Activated CD4-positive, alpha-beta memory T cell treated with anti-CD3 and anti-CD28 coated beads for 36 hours (primary cell): ENCODE measurements at regions not wholly inside any gene's neighbourhood (a gene's known extent, or its start where the extent isn't known, plus 50 kb on each side); places are given as distances from the start of the nearest gene placed in this dataset.
"Not testable (repeated sequence)": the region's sequence is repeated elsewhere in the genome, so short reads cannot be mapped to it uniquely, and the experiment has no call there.

Experiments
- CTCF ChIA-PET: fragments of 350-600 bp; sonication (Branson Sonifier 250); formaldehyde crosslinking; loops from one replicate; lab custom pipeline; 2021; ENCODE audit warnings: antibody characterized with exemption, inconsistent platforms; lab: Charles Lee
- POLR2A ChIA-PET: fragments of 350-600 bp; sonication (Branson Sonifier 250); formaldehyde crosslinking; loops from one replicate; lab custom pipeline; 2021; ENCODE audit warnings: antibody characterized with exemption; lab: Charles Lee
- DNase-seq: peaks from one replicate; pipeline ENCODE4 v3.0.0-alpha.2; 2020
- H3K27ac Mint-ChIP-seq: one replicate; pipeline ENCODE4 v1.8.0; 2021; ENCODE audit warnings: mixed read lengths
- H3K27me3 Mint-ChIP-seq: one replicate; pipeline ENCODE4 v1.8.0; 2021; ENCODE audit warnings: mixed read lengths
- H3K36me3 Mint-ChIP-seq: one replicate; pipeline ENCODE4 v1.8.0; 2021; ENCODE audit warnings: mixed read lengths
- H3K4me1 Mint-ChIP-seq: one replicate; pipeline ENCODE4 v1.8.0; 2021; ENCODE audit warnings: low read depth, mixed read lengths
- H3K4me3 Mint-ChIP-seq: one replicate; pipeline ENCODE4 v1.8.0; 2021; ENCODE audit warnings: mild to moderate bottlenecking, mixed read lengths
- H3K9me3 Mint-ChIP-seq: one replicate; pipeline ENCODE4 v1.8.0; 2021; ENCODE audit warnings: mixed read lengths
- intact Hi-C: fragments of 100-400 bp; cut with micrococcal nuclease; formaldehyde crosslinking; loops from one replicate; pipeline ENCODE4 v1.15.1; 2023

- no peaks in the 10 kb centered on the region for H3K36me3 Mint-ChIP-seq
- ChIA-PET CTCF (no interaction called here), POLR2A (no interaction called here)
Observed at GRCh38 chr10:121371836-121372235, 226.4 kb downstream of the FGFR2 start.

GRCh38 chr10:121373411-121373810, 224.8 kb downstream of the FGFR2 start:
- no peak for DNase-seq
- Mint-ChIP-seq H3K4me1 (no peaks in the 10 kb centered on the region), H3K9me3 (no peaks in the 10 kb centered on the region), H3K4me3 (no peak overlapping the region), H3K27ac (no peak overlapping the region), H3K36me3 (no peaks in the 10 kb centered on the region), H3K27me3 (no peaks in the 10 kb centered on the region)
- POLR2A ChIA-PET, result no interaction called here
- intact Hi-C loops, result no loop called here
- CTCF ChIA-PET, result no interaction called here

More at GRCh38 chr10:121371836-121372235, 226.4 kb downstream of the FGFR2 start:
- no peaks in the 10 kb centered on the region for H3K9me3 Mint-ChIP-seq
- H3K4me1 Mint-ChIP-seq, result no peaks in the 10 kb centered on the region
- H3K27ac Mint-ChIP-seq, result no peak overlapping the region
- no peak for DNase-seq
- H3K4me3 Mint-ChIP-seq, result no peak overlapping the region
- intact Hi-C loops, result no loop called here
- no peaks in the 10 kb centered on the region for H3K27me3 Mint-ChIP-seq

- no peaks in the 10 kb centered on the region for H3K4me1 Mint-ChIP-seq
- H3K27ac Mint-ChIP-seq, result no peak overlapping the region
- ChIA-PET POLR2A (no interaction called here), CTCF (no interaction called here)
- intact Hi-C loops, result no loop called here
- H3K9me3 Mint-ChIP-seq, result no peaks in the 10 kb centered on the region
- no peak for DNase-seq
- no peaks in the 10 kb centered on the region for H3K36me3 Mint-ChIP-seq
- H3K4me3 Mint-ChIP-seq, result no peak overlapping the region
- no peaks in the 10 kb centered on the region for H3K27me3 Mint-ChIP-seq
Observed at GRCh38 chr10:121374121-121374520, 224.1 kb downstream of the FGFR2 start.

- H3K4me1 Mint-ChIP-seq, result no peaks in the 10 kb centered on the region
- H3K4me3 Mint-ChIP-seq, result no peak overlapping the region
- ChIA-PET POLR2A (no interaction called here), CTCF (no interaction called here)
- H3K27ac Mint-ChIP-seq, result no peak overlapping the region
- H3K9me3 Mint-ChIP-seq, result no peaks in the 10 kb centered on the region
- no peak for DNase-seq
- H3K36me3 Mint-ChIP-seq, result no peaks in the 10 kb centered on the region
- no peaks in the 10 kb centered on the region for H3K27me3 Mint-ChIP-seq
- intact Hi-C loops, result no loop called here
Observed at GRCh38 chr10:121375172-121375571, 223.1 kb downstream of the FGFR2 start.

- ChIA-PET CTCF (no interaction called here), POLR2A (no interaction called here)
- DNase-seq, result no peak
- H3K27me3 Mint-ChIP-seq, result peaks cover 2% of the 10 kb centered on the region
- H3K27ac Mint-ChIP-seq, result no peak overlapping the region
- no peaks in the 10 kb centered on the region for H3K36me3 Mint-ChIP-seq
- no peak overlapping the region for H3K4me3 Mint-ChIP-seq
- H3K9me3 Mint-ChIP-seq, result no peaks in the 10 kb centered on the region
- no peaks in the 10 kb centered on the region for H3K4me1 Mint-ChIP-seq
- intact Hi-C loops, result no loop called here
Observed at GRCh38 chr10:121378251-121378801, 219.9 kb downstream of the FGFR2 start.

- Mint-ChIP-seq H3K27me3 (peaks cover 2% of the 10 kb centered on the region), H3K4me1 (no peaks in the 10 kb centered on the region), H3K27ac (no peak overlapping the region), H3K9me3 (no peaks in the 10 kb centered on the region), H3K36me3 (no peaks in the 10 kb centered on the region), H3K4me3 (no peak overlapping the region)
- ChIA-PET POLR2A (no interaction called here), CTCF (no interaction called here)
- intact Hi-C loops, result no loop called here
- DNase-seq, result no peak
Observed at GRCh38 chr10:121379013-121379412, 219.2 kb downstream of the FGFR2 start.

- Mint-ChIP-seq H3K4me3 (no peak overlapping the region), H3K27ac (no peak overlapping the region), H3K4me1 (no peaks in the 10 kb centered on the region), H3K27me3 (peaks cover 2% of the 10 kb centered on the region), H3K36me3 (no peaks in the 10 kb centered on the region), H3K9me3 (no peaks in the 10 kb centered on the region)
- no peak for DNase-seq
- POLR2A ChIA-PET, result no interaction called here
- intact Hi-C loops, result no loop called here
- CTCF ChIA-PET, result no interaction called here
Observed at GRCh38 chr10:121380211-121380610, 218.0 kb downstream of the FGFR2 start.

- POLR2A ChIA-PET, CTCF ChIA-PET, H3K36me3 Mint-ChIP-seq, H3K27ac Mint-ChIP-seq, intact Hi-C loops, DNase-seq, H3K4me1 Mint-ChIP-seq, H3K4me3 Mint-ChIP-seq, H3K9me3 Mint-ChIP-seq, H3K27me3 Mint-ChIP-seq: not testable (repeated sequence)
Observed at GRCh38 chr10:121382029-121382520, 216.2 kb downstream of the FGFR2 start.

- Mint-ChIP-seq H3K4me1 (no peaks in the 10 kb centered on the region), H3K9me3 (no peaks in the 10 kb centered on the region), H3K27me3 (peaks cover 2% of the 10 kb centered on the region), H3K4me3 (no peak overlapping the region), H3K36me3 (no peaks in the 10 kb centered on the region), H3K27ac (no peak overlapping the region)
- ChIA-PET POLR2A (no interaction called here), CTCF (no interaction called here)
- intact Hi-C loops, result no loop called here
- DNase-seq, result no peak
Observed at GRCh38 chr10:121385136-121385535, 213.1 kb downstream of the FGFR2 start.

GRCh38 chr10:121392657-121393056, 205.6 kb downstream of the FGFR2 start:
- ChIA-PET CTCF (no interaction called here), POLR2A (no interaction called here)
- intact Hi-C loops, result no loop called here
- DNase-seq, result no peak
- H3K9me3 Mint-ChIP-seq, result no peaks in the 10 kb centered on the region
- no peak overlapping the region for H3K4me3 Mint-ChIP-seq
- H3K27ac Mint-ChIP-seq, result no peak overlapping the region
- peaks cover 4% of the 10 kb centered on the region for H3K27me3 Mint-ChIP-seq
- no peaks in the 10 kb centered on the region for H3K4me1 Mint-ChIP-seq
- H3K36me3 Mint-ChIP-seq, result no peaks in the 10 kb centered on the region

GRCh38 chr10:121393522-121393921, 204.7 kb downstream of the FGFR2 start:
- DNase-seq, result no peak
- POLR2A ChIA-PET, result no interaction called here
- no peaks in the 10 kb centered on the region for H3K4me1 Mint-ChIP-seq
- no peak overlapping the region for H3K4me3 Mint-ChIP-seq
- H3K36me3 Mint-ChIP-seq, result no peaks in the 10 kb centered on the region
- H3K27me3 Mint-ChIP-seq, result peaks cover 4% of the 10 kb centered on the region
- H3K9me3 Mint-ChIP-seq, result no peaks in the 10 kb centered on the region
- intact Hi-C loops, result no loop called here
- CTCF ChIA-PET, result no interaction called here
- H3K27ac Mint-ChIP-seq, result no peak overlapping the region

GRCh38 chr10:121400507-121400906, 197.7 kb downstream of the FGFR2 start:
- H3K27ac Mint-ChIP-seq, DNase-seq, H3K36me3 Mint-ChIP-seq, intact Hi-C loops, H3K9me3 Mint-ChIP-seq, H3K27me3 Mint-ChIP-seq, H3K4me3 Mint-ChIP-seq, POLR2A ChIA-PET, CTCF ChIA-PET, H3K4me1 Mint-ChIP-seq: not testable (repeated sequence)

- intact Hi-C loops, result no loop called here
- no peak overlapping the region for H3K4me3 Mint-ChIP-seq
- H3K27ac Mint-ChIP-seq, result no peak overlapping the region
- no peaks in the 10 kb centered on the region for H3K36me3 Mint-ChIP-seq
- no peaks in the 10 kb centered on the region for H3K9me3 Mint-ChIP-seq
- POLR2A ChIA-PET, result no interaction called here
- no peaks in the 10 kb centered on the region for H3K4me1 Mint-ChIP-seq
- no peaks in the 10 kb centered on the region for H3K27me3 Mint-ChIP-seq
- CTCF ChIA-PET, result no interaction called here
- DNase-seq, result no peak
Observed at GRCh38 chr10:121403527-121403926, 194.7 kb downstream of the FGFR2 start.
